ENCODE measurements at regions not wholly inside any gene's neighbourhood (a gene's known extent, or its start where the extent isn't known, plus 50 kb on each side); places are given as distances from the start of the nearest gene placed in this dataset.

- Histone ChIP-seq H3K9me3 (ENCODE audit: control insufficient read depth in 2 of 3, insufficient read depth in 1 of 3, low read length in 3 of 3) (no peaks in the 10 kb centered on the region), H3K9ac (ENCODE audit: low read length in 3 of 3) (no peak overlapping the region), H3K4me3 (ENCODE audit: low read length in 3 of 3) (no peak overlapping the region), H3K36me3 (ENCODE audit: control insufficient read depth in 2 of 3, insufficient read depth in 3 of 3, low read length in 3 of 3) (no peaks in the 10 kb centered on the region), H3K4me1 (ENCODE audit: control insufficient read depth in 2 of 3, insufficient read depth in 2 of 3, low read depth in 1 of 3, low read length in 3 of 3) (peaks cover 0 to 7% (median 0%) of the 10 kb centered on the region in 3 donors), H3K27ac (ENCODE audit: low read depth in 2 of 2, low read length in 2 of 2) (no peak overlapping the region), H3K27me3 (ENCODE audit: control insufficient read depth, insufficient read depth, low read length) (no peaks in the 10 kb centered on the region)
- intact Hi-C loops (cut with DNase I), result no loop called here
- DNase-seq (no peak), FAIRE-seq (no peak)
- TF ChIP-seq CTCF (IDR thresholded peaks at IDR 0.05; ENCODE audit: borderline replicate concordance, extremely low read depth, insufficient read depth), result no peak
Measured at GRCh38 chr4:54542119-54542438, 115.7 kb upstream of the KIT start.

GRCh38 chr4:54542540-54543041 lies 115.2 kb upstream of the KIT start:
- H3K4me3 ChIP-seq (ENCODE audit: low read length in 3 of 3), result no peak overlapping the region
- intact Hi-C loops (cut with DNase I), result no loop called here
- H3K27me3 ChIP-seq (ENCODE audit: control insufficient read depth, insufficient read depth, low read length), result no peaks in the 10 kb centered on the region
- no peak overlapping the region for H3K9ac ChIP-seq (ENCODE audit: low read length in 3 of 3)
- no peak for TF ChIP-seq CTCF (IDR thresholded peaks at IDR 0.05; ENCODE audit: borderline replicate concordance, extremely low read depth, insufficient read depth)
- no peaks in the 10 kb centered on the region for H3K36me3 ChIP-seq (ENCODE audit: control insufficient read depth in 2 of 3, insufficient read depth in 3 of 3, low read length in 3 of 3)
- DNase-seq, result no peak
- H3K9me3 ChIP-seq (ENCODE audit: control insufficient read depth in 2 of 3, insufficient read depth in 1 of 3, low read length in 3 of 3), result no peaks in the 10 kb centered on the region
- FAIRE-seq, result no peak
- peaks cover 0 to 7% (median 0%) of the 10 kb centered on the region in 3 donors for H3K4me1 ChIP-seq (ENCODE audit: control insufficient read depth in 2 of 3, insufficient read depth in 2 of 3, low read depth in 1 of 3, low read length in 3 of 3)
- no peak overlapping the region for H3K27ac ChIP-seq (ENCODE audit: low read depth in 2 of 2, low read length in 2 of 2)

- no peak for TF ChIP-seq CTCF (IDR thresholded peaks at IDR 0.05; ENCODE audit: borderline replicate concordance, extremely low read depth, insufficient read depth)
- FAIRE-seq (no peak), DNase-seq (no peak)
- intact Hi-C loops (cut with DNase I), result no loop called here
- Histone ChIP-seq H3K27me3 (ENCODE audit: control insufficient read depth, insufficient read depth, low read length) (no peaks in the 10 kb centered on the region), H3K9ac (ENCODE audit: low read length in 3 of 3) (no peak overlapping the region), H3K4me1 (ENCODE audit: control insufficient read depth in 2 of 3, insufficient read depth in 2 of 3, low read depth in 1 of 3, low read length in 3 of 3) (peaks cover 0 to 10% (median 0%) of the 10 kb centered on the region in 3 donors), H3K36me3 (ENCODE audit: control insufficient read depth in 2 of 3, insufficient read depth in 3 of 3, low read length in 3 of 3) (no peaks in the 10 kb centered on the region), H3K27ac (ENCODE audit: low read depth in 2 of 2, low read length in 2 of 2) (no peak overlapping the region), H3K4me3 (ENCODE audit: low read length in 3 of 3) (no peak overlapping the region), H3K9me3 (ENCODE audit: control insufficient read depth in 2 of 3, insufficient read depth in 1 of 3, low read length in 3 of 3) (no peaks in the 10 kb centered on the region)
Measured at GRCh38 chr4:54543088-54543795, 114.5 kb upstream of the KIT start.

Data from kidney (tissue), 13 donors.